GM23338 (cell line): ENCODE measurements at regions not wholly inside any gene's neighbourhood (a gene's known extent, or its start where the extent isn't known, plus 50 kb on each side); places are given as distances from the start of the nearest gene placed in this dataset.
A peak's percentile ranks its signal among the peaks of the same experiment; 100 is the strongest.

ENCODE experiments used
- ATAC-seq: fragments of 200-7000 bp; cut with Tn5 transposase; 3 replicates; pipeline ENCODE4 v1.9.1; 2020
- DNase-seq: peaks from one replicate; pipeline ENCODE4 v3.0.0-alpha.2; 2015; ENCODE audit warnings: low spot score
- H2AFZ ChIP-seq: fragments of 200-600 bp; sonication (generic); 2 replicates; pipeline ENCODE4 v1.8.0; 2016; ENCODE audit warnings: antibody characterized with exemption, mild to moderate bottlenecking, moderate library complexity
- H3F3A ChIP-seq: fragments of 200-600 bp; sonication (generic); replicated peaks from 2 replicates; pipeline ENCODE4 v1.8.0; 2017; ENCODE audit warnings: antibody characterized with exemption, mixed run types, low read depth
- H3K27ac ChIP-seq: fragments of 200-600 bp; sonication (generic); 2 replicates; pipeline ENCODE4 v1.6.1; 2016; ENCODE audit warnings: low read depth
- H3K27me3 ChIP-seq: fragments of 200-600 bp; sonication (generic); 2 replicates; pipeline ENCODE4 v1.8.0; 2016; ENCODE audit warnings: mild to moderate bottlenecking, mixed run types, moderate library complexity; ENCODE audit not compliant: insufficient read depth
- H3K36me3 ChIP-seq: fragments of 200-600 bp; sonication (generic); 2 replicates; pipeline ENCODE4 v1.8.0; 2016; ENCODE audit warnings: mild to moderate bottlenecking; ENCODE audit not compliant: insufficient read depth
- H3K4me1 ChIP-seq: fragments of 200-600 bp; sonication (generic); 2 replicates; pipeline ENCODE4 v1.8.0; 2016; ENCODE audit warnings: mild to moderate bottlenecking, moderate library complexity; ENCODE audit not compliant: insufficient read depth
- H3K4me2 ChIP-seq: fragments of 200-600 bp; sonication (generic); 2 replicates; pipeline ENCODE4 v1.7.1; 2017; ENCODE audit warnings: mixed run types
- H3K4me3 ChIP-seq: fragments of 200-600 bp; sonication (generic); 2 replicates; pipeline ENCODE4 v1.6.1; 2016; ENCODE audit warnings: mixed run types
- H3K79me2 ChIP-seq: fragments of 200-600 bp; sonication (generic); replicated peaks from 2 replicates; pipeline ENCODE4 v1.8.0; 2017; ENCODE audit warnings: mild to moderate bottlenecking; ENCODE audit not compliant: insufficient read depth
- H3K9me2 ChIP-seq: fragments of 200-600 bp; sonication (generic); 2 replicates; pipeline ENCODE4 v1.8.0; 2017; ENCODE audit not compliant: insufficient read depth
- H4K20me1 ChIP-seq: fragments of 200-600 bp; sonication (generic); replicated peaks from 2 replicates; pipeline ENCODE4 v1.8.0; 2017; ENCODE audit warnings: mild to moderate bottlenecking; ENCODE audit not compliant: insufficient read depth
- H3K27ac Mint-ChIP-seq: 2 replicates; pipeline ENCODE4 v1.8.0; 2020; ENCODE audit warnings: inconsistent platforms, mild to moderate bottlenecking, moderate library complexity, mixed read lengths
- H3K27me3 Mint-ChIP-seq: 3 replicates; pipeline ENCODE4 v1.8.0; 2022; ENCODE audit warnings: low read depth, mild to moderate bottlenecking, moderate library complexity, mixed read lengths, inconsistent platforms; ENCODE audit not compliant: insufficient read depth, poor library complexity
- H3K36me3 Mint-ChIP-seq: 3 replicates; pipeline ENCODE4 v1.8.0; 2021; ENCODE audit warnings: low read depth, mild to moderate bottlenecking, inconsistent platforms, moderate library complexity, mixed read lengths
- H3K4me1 Mint-ChIP-seq: 3 replicates; pipeline ENCODE4 v1.8.0; 2020; ENCODE audit warnings: mild to moderate bottlenecking, inconsistent platforms, mixed read lengths
- H3K4me3 Mint-ChIP-seq: 3 replicates; pipeline ENCODE4 v1.8.0; 2021; ENCODE audit warnings: moderate library complexity, mild to moderate bottlenecking, inconsistent platforms, mixed read lengths
- H3K9me3 Mint-ChIP-seq: 3 replicates; pipeline ENCODE4 v1.8.0; 2020; ENCODE audit warnings: moderate library complexity, mild to moderate bottlenecking, inconsistent platforms, mixed read lengths
- CREB1 ChIP-seq: fragments of 250-450 bp; sonication (Bioruptor Pico); IDR thresholded peaks from 2 replicates; pipeline ENCODE4 v1.5.0; 2020; ENCODE audit warnings: low read depth, mild to moderate bottlenecking, moderate library complexity
- EZH2phosphoT487 ChIP-seq: fragments of 200-600 bp; sonication (generic); IDR thresholded peaks from one replicate; pipeline ENCODE4 v1.8.1; 2018; ENCODE audit warnings: antibody characterized with exemption; ENCODE audit not compliant: unreplicated experiment
- JUNB ChIP-seq: IDR thresholded peaks from one replicate; pipeline ENCODE4 v1.6.1; 2016; ENCODE audit warnings: antibody characterized with exemption; ENCODE audit not compliant: unreplicated experiment
- NANOG ChIP-seq: IDR thresholded peaks from 2 replicates; pipeline ENCODE4 v1.6.1; 2016; ENCODE audit warnings: antibody characterized with exemption, borderline replicate concordance
- POLR2AphosphoS5 ChIP-seq: IDR thresholded peaks from 2 replicates; pipeline ENCODE4 v1.6.1; 2016; ENCODE audit warnings: antibody characterized with exemption, low read depth
- ZNF114 ChIP-seq: fragments of 250-450 bp; sonication (Bioruptor Pico); IDR thresholded peaks from 2 replicates; pipeline ENCODE4 v1.5.0; 2020; ENCODE audit warnings: mild to moderate bottlenecking, moderate library complexity
- ZNF331 ChIP-seq: fragments of 250-450 bp; sonication (Bioruptor Pico); IDR thresholded peaks from 2 replicates; pipeline ENCODE4 v1.5.0; 2020; ENCODE audit warnings: low read depth, mild to moderate bottlenecking, moderate library complexity
- TF ChIP-seq, protein P1 (sequence below): IDR thresholded peaks from one replicate; pipeline ENCODE4 v1.6.1; 2018; ENCODE audit warnings: antibody characterized with exemption; ENCODE audit not compliant: unreplicated experiment
- TF ChIP-seq, protein P2 (sequence below), 2 experiments: fragments of 200-600 bp in 1 of 2; sonication (generic) in 1 of 2; conservative IDR thresholded peaks; 2 replicates each; pipeline versions ENCODE4 v1.5.1 to v1.6.1; 2016 to 2017; ENCODE audit warnings: antibody characterized with exemption in 2 of 2, low read depth in 2 of 2, mild to moderate bottlenecking in 2 of 2, moderate library complexity in 1 of 2
- TF ChIP-seq, protein P3 (sequence below): IDR thresholded peaks from 2 replicates; pipeline ENCODE4 v1.6.1; 2016; ENCODE audit warnings: antibody characterized with exemption
- TF ChIP-seq, protein P4 (sequence below): fragments of 250-450 bp; sonication (Bioruptor Pico); IDR thresholded peaks from 2 replicates; pipeline ENCODE4 v1.5.0; 2020; ENCODE audit warnings: mild to moderate bottlenecking, moderate library complexity

DNA sequence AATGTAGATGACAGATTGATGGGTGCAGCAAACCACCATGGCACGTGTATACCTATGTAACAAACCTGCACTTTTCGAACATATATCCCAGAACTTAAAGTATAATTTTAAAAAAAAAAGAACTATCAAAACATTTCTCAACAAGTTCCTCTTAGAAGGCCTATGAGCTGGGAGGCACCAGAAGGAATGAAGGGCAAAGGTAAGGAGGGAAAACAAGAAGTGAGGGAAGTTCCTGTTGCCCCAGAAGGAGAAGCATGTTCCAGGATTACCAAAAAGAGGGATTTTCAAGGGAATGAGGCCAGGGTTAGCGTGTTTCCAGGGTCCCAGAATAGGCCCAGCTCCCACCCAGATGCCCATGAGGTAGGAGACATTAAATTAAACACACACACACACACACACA lies 361.0 kb downstream of the SETD4 start (continued):
- TF ChIP-seq, protein P1, sequence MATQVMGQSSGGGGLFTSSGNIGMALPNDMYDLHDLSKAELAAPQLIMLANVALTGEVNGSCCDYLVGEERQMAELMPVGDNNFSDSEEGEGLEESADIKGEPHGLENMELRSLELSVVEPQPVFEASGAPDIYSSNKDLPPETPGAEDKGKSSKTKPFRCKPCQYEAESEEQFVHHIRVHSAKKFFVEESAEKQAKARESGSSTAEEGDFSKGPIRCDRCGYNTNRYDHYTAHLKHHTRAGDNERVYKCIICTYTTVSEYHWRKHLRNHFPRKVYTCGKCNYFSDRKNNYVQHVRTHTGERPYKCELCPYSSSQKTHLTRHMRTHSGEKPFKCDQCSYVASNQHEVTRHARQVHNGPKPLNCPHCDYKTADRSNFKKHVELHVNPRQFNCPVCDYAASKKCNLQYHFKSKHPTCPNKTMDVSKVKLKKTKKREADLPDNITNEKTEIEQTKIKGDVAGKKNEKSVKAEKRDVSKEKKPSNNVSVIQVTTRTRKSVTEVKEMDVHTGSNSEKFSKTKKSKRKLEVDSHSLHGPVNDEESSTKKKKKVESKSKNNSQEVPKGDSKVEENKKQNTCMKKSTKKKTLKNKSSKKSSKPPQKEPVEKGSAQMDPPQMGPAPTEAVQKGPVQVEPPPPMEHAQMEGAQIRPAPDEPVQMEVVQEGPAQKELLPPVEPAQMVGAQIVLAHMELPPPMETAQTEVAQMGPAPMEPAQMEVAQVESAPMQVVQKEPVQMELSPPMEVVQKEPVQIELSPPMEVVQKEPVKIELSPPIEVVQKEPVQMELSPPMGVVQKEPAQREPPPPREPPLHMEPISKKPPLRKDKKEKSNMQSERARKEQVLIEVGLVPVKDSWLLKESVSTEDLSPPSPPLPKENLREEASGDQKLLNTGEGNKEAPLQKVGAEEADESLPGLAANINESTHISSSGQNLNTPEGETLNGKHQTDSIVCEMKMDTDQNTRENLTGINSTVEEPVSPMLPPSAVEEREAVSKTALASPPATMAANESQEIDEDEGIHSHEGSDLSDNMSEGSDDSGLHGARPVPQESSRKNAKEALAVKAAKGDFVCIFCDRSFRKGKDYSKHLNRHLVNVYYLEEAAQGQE = no peak
- TF ChIP-seq EZH2phosphoT487 = no peak
- TF ChIP-seq ZNF331 (CRISPR knock-in tag) = no peak
- no peak for TF ChIP-seq NANOG
- TF ChIP-seq, protein P2, sequence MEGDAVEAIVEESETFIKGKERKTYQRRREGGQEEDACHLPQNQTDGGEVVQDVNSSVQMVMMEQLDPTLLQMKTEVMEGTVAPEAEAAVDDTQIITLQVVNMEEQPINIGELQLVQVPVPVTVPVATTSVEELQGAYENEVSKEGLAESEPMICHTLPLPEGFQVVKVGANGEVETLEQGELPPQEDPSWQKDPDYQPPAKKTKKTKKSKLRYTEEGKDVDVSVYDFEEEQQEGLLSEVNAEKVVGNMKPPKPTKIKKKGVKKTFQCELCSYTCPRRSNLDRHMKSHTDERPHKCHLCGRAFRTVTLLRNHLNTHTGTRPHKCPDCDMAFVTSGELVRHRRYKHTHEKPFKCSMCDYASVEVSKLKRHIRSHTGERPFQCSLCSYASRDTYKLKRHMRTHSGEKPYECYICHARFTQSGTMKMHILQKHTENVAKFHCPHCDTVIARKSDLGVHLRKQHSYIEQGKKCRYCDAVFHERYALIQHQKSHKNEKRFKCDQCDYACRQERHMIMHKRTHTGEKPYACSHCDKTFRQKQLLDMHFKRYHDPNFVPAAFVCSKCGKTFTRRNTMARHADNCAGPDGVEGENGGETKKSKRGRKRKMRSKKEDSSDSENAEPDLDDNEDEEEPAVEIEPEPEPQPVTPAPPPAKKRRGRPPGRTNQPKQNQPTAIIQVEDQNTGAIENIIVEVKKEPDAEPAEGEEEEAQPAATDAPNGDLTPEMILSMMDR (conservative IDR thresholded peaks at IDR 0.05; ENCODE audit: low read depth in 2 of 2) = no peak
- no peak for TF ChIP-seq ZNF114 (CRISPR knock-in tag)
- no peak for TF ChIP-seq CREB1 (CRISPR knock-in tag)
- TF ChIP-seq, protein P3, sequence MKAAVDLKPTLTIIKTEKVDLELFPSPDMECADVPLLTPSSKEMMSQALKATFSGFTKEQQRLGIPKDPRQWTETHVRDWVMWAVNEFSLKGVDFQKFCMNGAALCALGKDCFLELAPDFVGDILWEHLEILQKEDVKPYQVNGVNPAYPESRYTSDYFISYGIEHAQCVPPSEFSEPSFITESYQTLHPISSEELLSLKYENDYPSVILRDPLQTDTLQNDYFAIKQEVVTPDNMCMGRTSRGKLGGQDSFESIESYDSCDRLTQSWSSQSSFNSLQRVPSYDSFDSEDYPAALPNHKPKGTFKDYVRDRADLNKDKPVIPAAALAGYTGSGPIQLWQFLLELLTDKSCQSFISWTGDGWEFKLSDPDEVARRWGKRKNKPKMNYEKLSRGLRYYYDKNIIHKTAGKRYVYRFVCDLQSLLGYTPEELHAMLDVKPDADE = no peak
- no peak for TF ChIP-seq POLR2AphosphoS5
- no peak for TF ChIP-seq JUNB

DNA sequence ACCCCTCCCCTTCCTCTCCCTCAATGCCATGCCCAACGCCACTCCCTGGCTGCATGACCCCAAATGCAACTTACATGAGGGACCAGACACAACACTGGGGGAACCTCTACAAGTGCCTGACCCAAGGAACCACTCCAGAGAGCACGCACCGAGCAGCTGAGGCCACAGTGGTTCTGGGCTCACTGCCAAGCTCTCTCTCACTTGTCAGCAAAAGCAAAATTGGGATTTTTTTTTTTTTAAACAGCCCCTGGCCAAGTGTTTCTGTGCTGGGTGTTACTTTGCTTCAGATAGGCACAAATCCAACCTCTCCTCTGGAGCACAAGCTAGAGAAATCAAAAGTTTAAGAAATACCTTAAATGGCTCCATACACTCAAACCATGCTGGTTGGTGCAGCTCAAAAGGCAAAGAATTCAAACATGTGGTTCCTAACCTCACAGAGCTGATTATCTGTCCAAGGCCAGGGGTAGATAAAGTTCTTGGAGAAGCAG lies 363.0 kb downstream of the SETD4 start:
- Histone ChIP-seq H3K27ac (no peak overlapping the region), H3K4me3 (no peak overlapping the region), H3K79me2 (no peaks in the 10 kb centered on the region), H2AFZ (peak overlapping the region; percentile 72; the same call in 1 of the 2 replicates), H3K4me2 (no peak overlapping the region), H3K36me3 (no peaks in the 10 kb centered on the region), H3K9me2 (peaks cover 9% of the 10 kb centered on the region; the same call in 1 of the 2 replicates), H4K20me1 (no peaks in the 10 kb centered on the region), H3K4me1 (peaks cover under 1% of the 10 kb centered on the region; the same call in 1 of the 2 replicates), H3K27me3 (no peaks in the 10 kb centered on the region), H3F3A (no peaks in the 10 kb centered on the region)
- no peak for ATAC-seq
- no peaks in the 10 kb centered on the region for H3K27me3 Mint-ChIP-seq
- no peak overlapping the region for H3K27ac Mint-ChIP-seq
- no peak overlapping the region for H3K4me3 Mint-ChIP-seq
- H3K4me1 Mint-ChIP-seq = peaks cover 2% of the 10 kb centered on the region; the same call in 2 of the 3 replicates
- no peaks in the 10 kb centered on the region; the same call in 2 of the 3 replicates for H3K9me3 Mint-ChIP-seq
- H3K36me3 Mint-ChIP-seq = no peaks in the 10 kb centered on the region
- no peak for DNase-seq
- TF ChIP-seq ZNF114 (CRISPR knock-in tag) (no peak), ZNF331 (CRISPR knock-in tag) (no peak), EZH2phosphoT487 (no peak)
- TF ChIP-seq, protein P3 = no peak
- TF ChIP-seq, protein P4, sequence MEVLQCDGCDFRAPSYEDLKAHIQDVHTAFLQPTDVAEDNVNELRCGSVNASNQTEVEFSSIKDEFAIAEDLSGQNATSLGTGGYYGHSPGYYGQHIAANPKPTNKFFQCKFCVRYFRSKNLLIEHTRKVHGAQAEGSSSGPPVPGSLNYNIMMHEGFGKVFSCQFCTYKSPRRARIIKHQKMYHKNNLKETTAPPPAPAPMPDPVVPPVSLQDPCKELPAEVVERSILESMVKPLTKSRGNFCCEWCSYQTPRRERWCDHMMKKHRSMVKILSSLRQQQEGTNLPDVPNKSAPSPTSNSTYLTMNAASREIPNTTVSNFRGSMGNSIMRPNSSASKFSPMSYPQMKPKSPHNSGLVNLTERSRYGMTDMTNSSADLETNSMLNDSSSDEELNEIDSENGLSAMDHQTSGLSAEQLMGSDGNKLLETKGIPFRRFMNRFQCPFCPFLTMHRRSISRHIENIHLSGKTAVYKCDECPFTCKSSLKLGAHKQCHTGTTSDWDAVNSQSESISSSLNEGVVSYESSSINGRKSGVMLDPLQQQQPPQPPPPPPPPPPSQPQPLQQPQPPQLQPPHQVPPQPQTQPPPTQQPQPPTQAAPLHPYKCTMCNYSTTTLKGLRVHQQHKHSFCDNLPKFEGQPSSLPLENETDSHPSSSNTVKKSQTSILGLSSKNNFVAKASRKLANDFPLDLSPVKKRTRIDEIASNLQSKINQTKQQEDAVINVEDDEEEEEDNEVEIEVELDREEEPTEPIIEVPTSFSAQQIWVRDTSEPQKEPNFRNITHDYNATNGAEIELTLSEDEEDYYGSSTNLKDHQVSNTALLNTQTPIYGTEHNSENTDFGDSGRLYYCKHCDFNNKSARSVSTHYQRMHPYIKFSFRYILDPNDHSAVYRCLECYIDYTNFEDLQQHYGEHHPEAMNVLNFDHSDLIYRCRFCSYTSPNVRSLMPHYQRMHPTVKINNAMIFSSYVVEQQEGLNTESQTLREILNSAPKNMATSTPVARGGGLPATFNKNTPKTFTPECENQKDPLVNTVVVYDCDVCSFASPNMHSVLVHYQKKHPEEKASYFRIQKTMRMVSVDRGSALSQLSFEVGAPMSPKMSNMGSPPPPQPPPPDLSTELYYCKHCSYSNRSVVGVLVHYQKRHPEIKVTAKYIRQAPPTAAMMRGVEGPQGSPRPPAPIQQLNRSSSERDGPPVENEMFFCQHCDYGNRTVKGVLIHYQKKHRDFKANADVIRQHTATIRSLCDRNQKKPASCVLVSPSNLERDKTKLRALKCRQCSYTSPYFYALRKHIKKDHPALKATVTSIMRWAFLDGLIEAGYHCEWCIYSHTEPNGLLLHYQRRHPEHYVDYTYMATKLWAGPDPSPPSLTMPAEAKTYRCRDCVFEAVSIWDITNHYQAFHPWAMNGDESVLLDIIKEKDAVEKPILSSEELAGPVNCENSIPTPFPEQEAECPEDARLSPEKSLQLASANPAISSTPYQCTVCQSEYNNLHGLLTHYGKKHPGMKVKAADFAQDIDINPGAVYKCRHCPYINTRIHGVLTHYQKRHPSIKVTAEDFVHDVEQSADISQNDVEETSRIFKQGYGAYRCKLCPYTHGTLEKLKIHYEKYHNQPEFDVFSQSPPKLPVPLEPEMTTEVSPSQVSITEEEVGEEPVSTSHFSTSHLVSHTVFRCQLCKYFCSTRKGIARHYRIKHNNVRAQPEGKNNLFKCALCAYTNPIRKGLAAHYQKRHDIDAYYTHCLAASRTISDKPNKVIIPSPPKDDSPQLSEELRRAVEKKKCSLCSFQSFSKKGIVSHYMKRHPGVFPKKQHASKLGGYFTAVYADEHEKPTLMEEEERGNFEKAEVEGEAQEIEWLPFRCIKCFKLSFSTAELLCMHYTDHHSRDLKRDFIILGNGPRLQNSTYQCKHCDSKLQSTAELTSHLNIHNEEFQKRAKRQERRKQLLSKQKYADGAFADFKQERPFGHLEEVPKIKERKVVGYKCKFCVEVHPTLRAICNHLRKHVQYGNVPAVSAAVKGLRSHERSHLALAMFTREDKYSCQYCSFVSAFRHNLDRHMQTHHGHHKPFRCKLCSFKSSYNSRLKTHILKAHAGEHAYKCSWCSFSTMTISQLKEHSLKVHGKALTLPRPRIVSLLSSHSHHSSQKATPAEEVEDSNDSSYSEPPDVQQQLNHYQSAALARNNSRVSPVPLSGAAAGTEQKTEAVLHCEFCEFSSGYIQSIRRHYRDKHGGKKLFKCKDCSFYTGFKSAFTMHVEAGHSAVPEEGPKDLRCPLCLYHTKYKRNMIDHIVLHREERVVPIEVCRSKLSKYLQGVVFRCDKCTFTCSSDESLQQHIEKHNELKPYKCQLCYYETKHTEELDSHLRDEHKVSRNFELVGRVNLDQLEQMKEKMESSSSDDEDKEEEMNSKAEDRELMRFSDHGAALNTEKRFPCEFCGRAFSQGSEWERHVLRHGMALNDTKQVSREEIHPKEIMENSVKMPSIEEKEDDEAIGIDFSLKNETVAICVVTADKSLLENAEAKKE = no peak
